Lung (tissue), 11 donors: ENCODE measurements at regions not wholly inside any gene's neighbourhood (a gene's known extent, or its start where the extent isn't known, plus 50 kb on each side); places are given as distances from the start of the nearest gene placed in this dataset.

Source experiments
- ATAC-seq: fragments of 200-7000 bp; cut with Tn5 transposase; one replicate; pipeline ENCODE4 v1.9.1; 2020; ENCODE audit warnings: moderate number of reproducible peaks; ENCODE audit not compliant: insufficient read depth, low FRiP score
- DNase-seq, 3 donors: peaks; one replicate each; pipeline ENCODE4 v3.0.0-alpha.2; 2013 to 2017
- H3K27ac ChIP-seq, 2 donors: one replicate each; pipeline ENCODE4 v1.5.1; 2013; ENCODE audit warnings: mild to moderate bottlenecking in 2 of 2, moderate library complexity in 2 of 2, control low read depth in 1 of 2, inconsistent platforms in 1 of 2, low read depth in 1 of 2, low read length in 1 of 2
- H3K27me3 ChIP-seq, 3 donors: one replicate each; pipeline ENCODE4 v1.5.1; 2013; ENCODE audit warnings: low read length in 2 of 3; ENCODE audit not compliant: control insufficient read depth in 3 of 3, insufficient read depth in 3 of 3
- H3K36me3 ChIP-seq, 4 donors: one replicate each; pipeline ENCODE4 v1.5.1; 2013; ENCODE audit warnings: low read length in 4 of 4, mild to moderate bottlenecking in 1 of 4, moderate library complexity in 1 of 4; ENCODE audit not compliant: control insufficient read depth in 4 of 4, insufficient read depth in 4 of 4
- H3K4me1 ChIP-seq, 5 donors: one replicate each; pipeline ENCODE4 v1.5.1; 2013; ENCODE audit warnings: low read length in 5 of 5, mild to moderate bottlenecking in 2 of 5, moderate library complexity in 1 of 5; ENCODE audit not compliant: control insufficient read depth in 5 of 5, insufficient read depth in 5 of 5
- H3K4me3 ChIP-seq: one replicate; pipeline ENCODE4 v1.5.1; 2013; ENCODE audit warnings: mild to moderate bottlenecking, control low read depth, moderate library complexity
- H3K9ac ChIP-seq, 2 donors: one replicate each; pipeline ENCODE4 v1.5.1; 2013; ENCODE audit warnings: low read length in 2 of 2, control low read depth in 1 of 2; ENCODE audit not compliant: insufficient read depth in 1 of 2
- H3K9me3 ChIP-seq, 4 donors: one replicate each; pipeline ENCODE4 v1.5.1; 2013; ENCODE audit warnings: low read length in 3 of 4, mild to moderate bottlenecking in 1 of 4, moderate library complexity in 1 of 4; ENCODE audit not compliant: control insufficient read depth in 4 of 4, insufficient read depth in 3 of 4
- WGBS, 2 donors: extraction: QIAGEN DNeasy Blood & Tissue Kit; methylation state at CpG; one replicate each; pipeline ENCODE4 v1.1.7; 2013; 5-methylcytosine and 5-hydroxymethylcytosine counted together
- TF ChIP-seq, protein P1 (sequence below): IDR thresholded peaks from 2 replicates; pipeline ENCODE4 v1.5.1; 2012; ENCODE audit warnings: mild to moderate bottlenecking; ENCODE audit errors: control extremely low read depth, extremely low read depth
- donor health status: control.
- donor health status: control.
- donor health status: Bipolar disorder and iron deficiency.
- donor health status: healthy.
- donor health status: DM: yes; HTN: yes; CAD: no.

DNA sequence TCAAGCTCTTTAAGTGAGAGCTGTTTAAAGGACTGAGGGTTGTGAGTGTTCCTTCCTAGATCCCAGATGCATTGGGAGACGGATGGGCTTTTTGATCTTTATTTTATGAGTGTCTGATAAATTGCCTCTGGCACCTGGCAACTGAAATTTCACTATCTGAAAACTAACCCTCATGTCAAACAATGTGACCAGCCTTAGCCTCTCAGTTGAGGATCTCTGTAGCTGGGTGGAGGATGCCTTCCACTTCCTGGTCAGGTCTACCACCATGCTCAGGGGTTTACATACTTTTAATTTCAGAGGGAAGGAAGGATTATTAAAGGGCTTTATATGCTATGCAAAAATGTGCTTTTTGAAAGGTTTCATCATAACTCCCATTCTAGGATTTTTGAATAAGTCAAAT, 70.5 kb upstream of the NT5C1B start:
- Histone ChIP-seq H3K27me3 (no peaks in the 10 kb centered on the region), H3K27ac (no peak overlapping the region), H3K9ac (no peak overlapping the region), H3K9me3 (no peaks in the 10 kb centered on the region), H3K4me3 (no peak overlapping the region), H3K36me3 (no peaks in the 10 kb centered on the region), H3K4me1 (peaks cover 0 to 8% (median 2%) of the 10 kb centered on the region in 5 donors)
- no peak for DNase-seq
- ATAC-seq = no peak
- TF ChIP-seq, protein P1, sequence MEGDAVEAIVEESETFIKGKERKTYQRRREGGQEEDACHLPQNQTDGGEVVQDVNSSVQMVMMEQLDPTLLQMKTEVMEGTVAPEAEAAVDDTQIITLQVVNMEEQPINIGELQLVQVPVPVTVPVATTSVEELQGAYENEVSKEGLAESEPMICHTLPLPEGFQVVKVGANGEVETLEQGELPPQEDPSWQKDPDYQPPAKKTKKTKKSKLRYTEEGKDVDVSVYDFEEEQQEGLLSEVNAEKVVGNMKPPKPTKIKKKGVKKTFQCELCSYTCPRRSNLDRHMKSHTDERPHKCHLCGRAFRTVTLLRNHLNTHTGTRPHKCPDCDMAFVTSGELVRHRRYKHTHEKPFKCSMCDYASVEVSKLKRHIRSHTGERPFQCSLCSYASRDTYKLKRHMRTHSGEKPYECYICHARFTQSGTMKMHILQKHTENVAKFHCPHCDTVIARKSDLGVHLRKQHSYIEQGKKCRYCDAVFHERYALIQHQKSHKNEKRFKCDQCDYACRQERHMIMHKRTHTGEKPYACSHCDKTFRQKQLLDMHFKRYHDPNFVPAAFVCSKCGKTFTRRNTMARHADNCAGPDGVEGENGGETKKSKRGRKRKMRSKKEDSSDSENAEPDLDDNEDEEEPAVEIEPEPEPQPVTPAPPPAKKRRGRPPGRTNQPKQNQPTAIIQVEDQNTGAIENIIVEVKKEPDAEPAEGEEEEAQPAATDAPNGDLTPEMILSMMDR = no peak
- 74 to 81% methylated on average over 1 of the region's 1 CpG for WGBS, 2 donors

DNA sequence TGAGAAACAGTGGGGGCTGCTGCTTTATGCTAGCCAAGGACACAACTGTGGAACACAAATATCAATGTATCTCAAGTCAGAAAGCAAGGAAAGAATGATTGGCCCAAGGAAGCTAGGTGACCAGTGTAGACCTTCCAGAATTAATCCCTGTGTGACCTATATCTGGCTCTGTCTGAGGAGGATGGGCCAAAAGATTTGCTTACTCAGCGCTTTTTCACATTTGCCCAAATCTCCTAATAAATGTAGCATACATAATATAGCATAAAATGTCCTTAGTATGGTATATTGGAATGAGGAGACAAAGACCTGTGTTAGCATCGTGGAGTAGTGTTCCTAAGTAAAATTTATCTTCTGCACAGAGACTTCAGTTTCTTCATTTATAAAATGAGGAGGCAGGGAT, 66.7 kb upstream of the NT5C1B start:
- TF ChIP-seq, protein P1 = no peak
- no peaks in the 10 kb centered on the region for H3K27me3 ChIP-seq
- no peak overlapping the region for H3K27ac ChIP-seq
- H3K4me1 ChIP-seq = peaks cover 0 to 6% (median 0%) of the 10 kb centered on the region in 5 donors
- H3K9me3 ChIP-seq = no peaks in the 10 kb centered on the region
- no peaks in the 10 kb centered on the region for H3K36me3 ChIP-seq
- ATAC-seq (no peak), DNase-seq (no peak)
- no peak overlapping the region for H3K9ac ChIP-seq
- WGBS, 2 donors = 83 to 91% methylated on average over 2 of the region's 2 CpGs
- no peak overlapping the region for H3K4me3 ChIP-seq

DNA sequence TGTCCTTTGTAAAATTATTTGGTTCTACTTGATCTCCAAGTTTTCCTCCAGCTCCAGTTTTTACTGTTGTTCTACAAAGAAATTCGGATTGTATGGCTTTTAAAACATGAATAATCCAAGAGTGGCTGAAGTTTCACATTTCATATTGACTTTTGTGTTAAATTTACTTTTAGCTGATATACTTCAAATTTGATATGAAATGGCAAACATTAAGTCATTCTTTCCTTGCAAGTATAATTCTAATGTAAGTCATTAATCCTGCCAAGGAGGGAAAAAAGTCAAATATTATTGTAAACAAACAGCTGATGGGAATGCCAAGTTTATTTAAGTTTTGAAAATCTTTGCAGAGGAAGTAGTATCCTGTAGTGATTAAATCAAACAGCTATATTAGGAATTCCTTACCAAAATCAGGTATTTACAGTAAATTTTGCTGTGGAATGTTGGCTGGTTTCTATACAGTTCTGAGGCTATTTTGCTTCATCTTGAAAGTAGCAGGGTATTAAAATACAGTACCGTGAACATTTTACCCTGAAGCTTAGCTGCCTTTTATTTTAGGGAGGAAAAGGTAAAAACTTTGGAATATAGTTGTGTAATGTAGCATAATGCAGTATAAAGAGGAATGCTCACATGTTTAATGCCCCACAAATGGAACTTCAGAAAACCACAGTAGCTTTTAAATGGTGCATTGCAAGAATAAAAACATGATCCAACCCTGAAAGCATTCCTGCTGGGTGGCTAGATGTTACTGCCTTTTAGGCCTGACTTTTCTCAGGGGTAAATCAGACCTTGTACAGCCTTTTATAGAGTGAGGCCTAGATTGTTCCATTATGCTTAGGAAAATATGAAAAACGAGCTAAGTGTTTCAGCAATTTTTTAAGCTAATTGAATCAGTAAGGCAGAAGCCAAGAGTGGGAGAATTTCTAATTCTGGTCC, 62.7 kb upstream of the NT5C1B start:
- Histone ChIP-seq H3K9me3 (no peaks in the 10 kb centered on the region), H3K36me3 (no peaks in the 10 kb centered on the region), H3K4me1 (peaks cover 0 to 6% (median 0%) of the 10 kb centered on the region in 5 donors), H3K4me3 (no peak overlapping the region), H3K27ac (no peak overlapping the region), H3K27me3 (no peaks in the 10 kb centered on the region), H3K9ac (no peak overlapping the region)
- no peak for ATAC-seq
- peak in 2 of 3 donors; percentile 9 to 22 for DNase-seq
- TF ChIP-seq, protein P1 = no peak
- WGBS, 2 donors = 58 to 72% methylated on average over 3 of the region's 3 CpGs
